A549 (cell line): ENCODE measurements at regions not wholly inside any gene's neighbourhood (a gene's known extent, or its start where the extent isn't known, plus 50 kb on each side); places are given as distances from the start of the nearest gene placed in this dataset.

Experiments
- ATAC-seq, 2 experiments: fragments of 200-7000 bp in 1 of 2; fragments of >200 bp in 1 of 2; cut with Nextera tagmentation in 1 of 2; cut with Tn5 transposase in 1 of 2; 3 replicates each; pipeline versions ENCODE4 v1.8.0 to v1.9.1; 2018 to 2020; ENCODE audit warnings: mild to moderate bottlenecking in 1 of 2, moderate library complexity in 1 of 2
- CTCF ChIA-PET: fragments of 300-600 bp; sonication (Branson Sonifier 250); formaldehyde crosslinking; extraction: SDS; loops from one replicate; lab custom pipeline; 2021; ENCODE audit warnings: antibody characterized with exemption, inconsistent platforms; lab: Yijun Ruan, JAX
- POLR2A ChIA-PET: fragments of 350-600 bp; formaldehyde crosslinking; extraction: SDS; loops from one replicate; lab custom pipeline; 2021; ENCODE audit warnings: antibody characterized with exemption, inconsistent platforms; lab: Yijun Ruan, JAX
- DNase-seq, 2 experiments: peaks; one replicate each; pipeline versions ENCODE4 v3.0.0 to v3.0.0-alpha.2; 2011 to 2016; ENCODE audit warnings: low read depth in 1 of 2, low spot score in 1 of 2
- FAIRE-seq: peaks from 2 replicates; lab custom pipeline; 2011; peaks lifted over from hg19 to GRCh38; lab: Jason Lieb, UNC
- H3K27ac ChIP-seq, 2 experiments: fragments of >200 bp; sonication (Bioruptor Twin); formaldehyde crosslinking; 3 replicates each; pipeline ENCODE4 v1.5.1; 2016 to 2017
- H3K4me1 ChIP-seq: fragments of >200 bp; sonication (Bioruptor Twin); formaldehyde crosslinking; 3 replicates; pipeline ENCODE4 v1.6.1; 2016
- H3K4me2 ChIP-seq: fragments of >200 bp; sonication (Bioruptor Twin); formaldehyde crosslinking; 3 replicates; pipeline ENCODE4 v1.6.1; 2016
- H3K4me3 ChIP-seq: fragments of >200 bp; sonication (Bioruptor Twin); formaldehyde crosslinking; 3 replicates; pipeline ENCODE4 v1.5.1; 2016
- H3K9me3 ChIP-seq: fragments of >200 bp; sonication (Bioruptor Twin); formaldehyde crosslinking; 3 replicates; pipeline ENCODE4 v1.6.1; 2016
- CEBPB ChIP-seq, 2 experiments: fragments of >200 bp in 1 of 2; sonication (Bioruptor Twin) in 1 of 2; formaldehyde crosslinking in 1 of 2; IDR thresholded peaks; 2 replicates each; pipeline ENCODE4 v1.6.1; 2012 to 2016
- CHD2 ChIP-seq: fragments of 150-350 bp; IDR thresholded peaks from 2 replicates; pipeline ENCODE4 v1.6.1; 2014; ENCODE audit warnings: low read length; ENCODE audit not compliant: partially characterized antibody
- CHD4 ChIP-seq: fragments of 200-600 bp; sonication (generic); IDR thresholded peaks from 2 replicates; pipeline ENCODE4 v1.6.1; 2016; ENCODE audit warnings: antibody characterized with exemption, mild to moderate bottlenecking, borderline replicate concordance
- EHMT2 ChIP-seq: fragments of 200-600 bp; sonication (generic); IDR thresholded peaks from 2 replicates; pipeline ENCODE4 v1.6.1; 2016; ENCODE audit warnings: antibody characterized with exemption, low read depth, mild to moderate bottlenecking, moderate library complexity
- ESRRA ChIP-seq: fragments of 150-350 bp; IDR thresholded peaks from 2 replicates; pipeline ENCODE4 v1.6.1; 2014; ENCODE audit warnings: mild to moderate bottlenecking, low read length, borderline replicate concordance
- FOSL2 ChIP-seq, 2 experiments: fragments of 450-650 bp in 1 of 2; fragments of >200 bp in 1 of 2; sonication (Bioruptor Twin) in 1 of 2; formaldehyde crosslinking; IDR thresholded peaks; 2 replicates each; pipeline versions ENCODE4 v1.5.0 to v1.6.1; 2016 to 2020; ENCODE audit warnings: mild to moderate bottlenecking in 1 of 2, moderate library complexity in 1 of 2
- HOXA7 ChIP-seq: fragments of 250-450 bp; sonication (Bioruptor Pico); IDR thresholded peaks from 2 replicates; pipeline ENCODE4 v1.5.0; 2020; ENCODE audit warnings: mild to moderate bottlenecking, moderate library complexity
- JUN ChIP-seq, 2 experiments: fragments of >200 bp; sonication (Bioruptor Twin); formaldehyde crosslinking; IDR thresholded peaks; 2 replicates in 1 of 2; 3 replicates in 1 of 2; pipeline ENCODE4 v1.6.1; 2016 to 2017
- JUNB ChIP-seq: fragments of >200 bp; sonication (Bioruptor Twin); formaldehyde crosslinking; IDR thresholded peaks from 2 replicates; pipeline ENCODE4 v1.6.1; 2016
- KDM1A ChIP-seq: fragments of 200-600 bp; sonication (generic); IDR thresholded peaks from 2 replicates; pipeline ENCODE4 v1.6.1; 2016; ENCODE audit warnings: low read depth, mild to moderate bottlenecking
- MYC ChIP-seq: IDR thresholded peaks from 2 replicates; pipeline ENCODE4 v1.6.1; 2012; ENCODE audit warnings: mild to moderate bottlenecking, inconsistent platforms, low read length, improper control_type of control experiment, borderline replicate concordance
- RAD21 ChIP-seq, 2 experiments: fragments of >200 bp in 1 of 2; sonication (Bioruptor Twin) in 1 of 2; formaldehyde crosslinking in 1 of 2; IDR thresholded peaks in 1 of 2; conservative IDR thresholded peaks in 1 of 2; 2 replicates in 1 of 2; 3 replicates in 1 of 2; pipeline ENCODE4 v1.6.1; 2012 to 2018; ENCODE audit warnings: inconsistent platforms in 1 of 2
- RARB ChIP-seq: fragments of 250-450 bp; sonication (Bioruptor Pico); IDR thresholded peaks from 2 replicates; pipeline ENCODE4 v1.8.0; 2021; ENCODE audit warnings: mild to moderate bottlenecking, moderate library complexity
- ZFP36 ChIP-seq: fragments of 450-650 bp; IDR thresholded peaks from 2 replicates; pipeline ENCODE4 v1.6.1; 2014; ENCODE audit warnings: borderline replicate concordance; ENCODE audit not compliant: partially characterized antibody
- ZNF302 ChIP-seq: fragments of 250-450 bp; sonication (Bioruptor Pico); IDR thresholded peaks from 2 replicates; pipeline ENCODE4 v1.9.0; 2021; ENCODE audit warnings: inconsistent platforms, mild to moderate bottlenecking, moderate library complexity
- whole genome bisulfite sequencing: methylation state at CpG from one replicate; pipeline ENCODE4 v1.1.6; 2017; ENCODE audit errors: missing lambda C conversion rate; 5-methylcytosine and 5-hydroxymethylcytosine counted together
- TF ChIP-seq, protein P1 (sequence below): fragments of 200-600 bp; sonication (generic); IDR thresholded peaks from 2 replicates; pipeline ENCODE4 v1.6.1; 2016; ENCODE audit warnings: antibody characterized with exemption, mild to moderate bottlenecking, moderate library complexity
- TF ChIP-seq, protein P2 (sequence below): fragments of >200 bp; sonication (Bioruptor Twin); formaldehyde crosslinking; IDR thresholded peaks from 2 replicates; pipeline ENCODE4 v1.6.1; 2016
- TF ChIP-seq, protein P3 (sequence below): fragments of >200 bp; sonication (Bioruptor Twin); formaldehyde crosslinking; IDR thresholded peaks from 3 replicates; pipeline ENCODE4 v1.6.1; 2016
- TF ChIP-seq, protein P4 (sequence below): IDR thresholded peaks from 2 replicates; pipeline ENCODE4 v1.6.1; 2012; ENCODE audit warnings: low read depth, borderline replicate concordance
- TF ChIP-seq, protein P5 (sequence below): IDR thresholded peaks from 2 replicates; pipeline ENCODE4 v1.6.1; 2012

DNA sequence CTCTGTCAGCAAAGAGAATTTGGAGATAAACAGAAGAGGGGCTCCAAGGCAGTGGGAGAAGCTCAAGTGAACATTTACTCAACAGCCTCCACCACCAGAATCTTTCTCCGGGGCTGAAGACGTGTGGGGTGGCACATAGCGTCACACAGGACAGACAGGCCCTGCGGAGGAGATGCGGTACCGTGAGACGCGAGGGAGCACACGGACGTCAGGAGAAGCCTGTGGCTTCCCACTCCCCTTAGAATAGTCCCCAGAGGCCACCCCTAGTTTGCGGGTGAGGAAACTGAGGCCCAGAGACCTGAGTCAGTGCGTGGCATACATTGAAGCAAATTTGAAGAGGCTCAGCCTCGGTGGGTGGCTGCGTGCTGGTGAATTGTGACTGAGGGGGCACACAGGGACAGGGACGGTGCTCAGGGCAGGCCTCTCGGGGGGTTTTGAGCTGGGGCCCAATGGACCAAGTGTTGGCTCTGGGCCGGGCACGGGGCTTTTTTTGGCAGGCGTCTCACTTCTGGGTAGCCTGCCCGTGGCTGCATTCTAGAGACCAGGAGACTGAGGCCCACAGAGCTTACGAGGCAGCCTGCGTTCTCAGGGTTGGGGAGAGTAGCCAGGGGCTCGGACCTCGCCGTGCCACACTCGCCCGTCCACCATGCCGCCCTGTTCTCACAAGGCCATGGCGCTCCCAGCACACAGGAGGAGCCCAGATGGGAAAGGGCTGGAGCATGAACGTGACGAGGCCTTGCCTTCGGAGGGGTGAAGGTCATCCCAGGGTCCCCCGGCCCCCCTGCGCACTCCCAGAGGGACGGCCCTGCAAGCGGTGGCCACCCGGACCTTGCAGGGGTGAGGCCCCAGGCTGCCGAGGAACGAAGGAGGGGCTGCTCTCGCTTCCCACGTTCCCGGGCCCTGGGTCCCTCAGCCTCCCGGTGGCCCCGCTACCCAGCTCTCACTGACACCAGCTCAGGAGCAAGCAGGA is 220.6 kb downstream of the C9orf50 start:
- no peak overlapping the region for H3K4me3 ChIP-seq
- DNase-seq = no peak
- H3K4me1 ChIP-seq = peaks cover 37% of the 10 kb centered on the region
- CTCF ChIA-PET = interaction anchor here (0.9 to 1.1 kb wide), 2 partner anchors 15 to 269 kb away, joined by 3 read pairs; no protein-coding TSS in a partner anchor
- FAIRE-seq = no peak
- no peaks in the 10 kb centered on the region; the same call in 2 of the 3 replicates for H3K9me3 ChIP-seq
- POLR2A ChIA-PET = no interaction called here
- WGBS = 88% methylated on average over 43 of the region's 44 CpGs
- H3K27ac ChIP-seq = peak overlapping the region; percentile 71 to 84
- TF ChIP-seq, protein P1, sequence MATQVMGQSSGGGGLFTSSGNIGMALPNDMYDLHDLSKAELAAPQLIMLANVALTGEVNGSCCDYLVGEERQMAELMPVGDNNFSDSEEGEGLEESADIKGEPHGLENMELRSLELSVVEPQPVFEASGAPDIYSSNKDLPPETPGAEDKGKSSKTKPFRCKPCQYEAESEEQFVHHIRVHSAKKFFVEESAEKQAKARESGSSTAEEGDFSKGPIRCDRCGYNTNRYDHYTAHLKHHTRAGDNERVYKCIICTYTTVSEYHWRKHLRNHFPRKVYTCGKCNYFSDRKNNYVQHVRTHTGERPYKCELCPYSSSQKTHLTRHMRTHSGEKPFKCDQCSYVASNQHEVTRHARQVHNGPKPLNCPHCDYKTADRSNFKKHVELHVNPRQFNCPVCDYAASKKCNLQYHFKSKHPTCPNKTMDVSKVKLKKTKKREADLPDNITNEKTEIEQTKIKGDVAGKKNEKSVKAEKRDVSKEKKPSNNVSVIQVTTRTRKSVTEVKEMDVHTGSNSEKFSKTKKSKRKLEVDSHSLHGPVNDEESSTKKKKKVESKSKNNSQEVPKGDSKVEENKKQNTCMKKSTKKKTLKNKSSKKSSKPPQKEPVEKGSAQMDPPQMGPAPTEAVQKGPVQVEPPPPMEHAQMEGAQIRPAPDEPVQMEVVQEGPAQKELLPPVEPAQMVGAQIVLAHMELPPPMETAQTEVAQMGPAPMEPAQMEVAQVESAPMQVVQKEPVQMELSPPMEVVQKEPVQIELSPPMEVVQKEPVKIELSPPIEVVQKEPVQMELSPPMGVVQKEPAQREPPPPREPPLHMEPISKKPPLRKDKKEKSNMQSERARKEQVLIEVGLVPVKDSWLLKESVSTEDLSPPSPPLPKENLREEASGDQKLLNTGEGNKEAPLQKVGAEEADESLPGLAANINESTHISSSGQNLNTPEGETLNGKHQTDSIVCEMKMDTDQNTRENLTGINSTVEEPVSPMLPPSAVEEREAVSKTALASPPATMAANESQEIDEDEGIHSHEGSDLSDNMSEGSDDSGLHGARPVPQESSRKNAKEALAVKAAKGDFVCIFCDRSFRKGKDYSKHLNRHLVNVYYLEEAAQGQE = no peak
- no peak for TF ChIP-seq JUN (IDR thresholded peaks at IDR 0.05)
- no peak for TF ChIP-seq EHMT2
- no peak for TF ChIP-seq HOXA7 (CRISPR knock-in tag)
- TF ChIP-seq RARB (CRISPR knock-in tag) = no peak
- no peak for TF ChIP-seq ZFP36
- H3K4me2 ChIP-seq = no peak overlapping the region
- no peak; a peak in 1 of 6 replicates for ATAC-seq

DNA sequence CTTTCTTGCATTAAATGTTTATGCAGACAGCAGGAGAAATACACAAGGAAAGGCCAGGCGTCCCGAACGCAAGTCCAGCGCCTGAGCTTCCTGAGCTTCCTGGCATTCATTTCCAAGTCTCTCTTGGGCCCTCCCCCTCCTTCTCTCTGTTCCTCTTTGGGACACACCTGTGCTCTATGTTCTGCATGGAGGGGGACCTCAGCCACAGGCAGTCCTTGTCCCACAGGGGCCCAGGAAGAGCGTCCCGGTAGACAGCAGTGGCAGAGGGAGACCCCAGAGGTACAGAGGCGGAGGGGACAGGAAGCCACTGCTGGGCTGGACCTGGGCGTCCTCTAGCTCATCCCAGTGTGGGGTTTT is 221.3 kb downstream of the C9orf50 start:
- ChIA-PET CTCF (no interaction called here), POLR2A (no interaction called here)
- Histone ChIP-seq H3K4me3 (no peak overlapping the region), H3K4me1 (peaks cover 32% of the 10 kb centered on the region), H3K4me2 (no peak overlapping the region), H3K27ac (peak overlapping the region in 1 of 2 experiments; percentile 84; a peak in 3 of 6 replicates), H3K9me3 (no peaks in the 10 kb centered on the region; the same call in 2 of the 3 replicates)
- FAIRE-seq (no peak), DNase-seq (no peak), ATAC-seq (no peak)
- WGBS = 73% methylated on average over 8 of the region's 8 CpGs
- TF ChIP-seq CEBPB (IDR thresholded peaks at IDR 0.05) (no peak), FOSL2 (IDR thresholded peaks at IDR 0.05) (no peak), FOSL2 (CRISPR knock-in tag; IDR thresholded peaks at IDR 0.05) (no peak), ZNF302 (no peak), ESRRA (no peak), CHD2 (no peak), MYC (no peak), JUNB (no peak)
- TF ChIP-seq, protein P2, sequence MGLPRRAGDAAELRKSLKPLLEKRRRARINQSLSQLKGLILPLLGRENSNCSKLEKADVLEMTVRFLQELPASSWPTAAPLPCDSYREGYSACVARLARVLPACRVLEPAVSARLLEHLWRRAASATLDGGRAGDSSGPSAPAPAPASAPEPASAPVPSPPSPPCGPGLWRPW = no peak

DNA sequence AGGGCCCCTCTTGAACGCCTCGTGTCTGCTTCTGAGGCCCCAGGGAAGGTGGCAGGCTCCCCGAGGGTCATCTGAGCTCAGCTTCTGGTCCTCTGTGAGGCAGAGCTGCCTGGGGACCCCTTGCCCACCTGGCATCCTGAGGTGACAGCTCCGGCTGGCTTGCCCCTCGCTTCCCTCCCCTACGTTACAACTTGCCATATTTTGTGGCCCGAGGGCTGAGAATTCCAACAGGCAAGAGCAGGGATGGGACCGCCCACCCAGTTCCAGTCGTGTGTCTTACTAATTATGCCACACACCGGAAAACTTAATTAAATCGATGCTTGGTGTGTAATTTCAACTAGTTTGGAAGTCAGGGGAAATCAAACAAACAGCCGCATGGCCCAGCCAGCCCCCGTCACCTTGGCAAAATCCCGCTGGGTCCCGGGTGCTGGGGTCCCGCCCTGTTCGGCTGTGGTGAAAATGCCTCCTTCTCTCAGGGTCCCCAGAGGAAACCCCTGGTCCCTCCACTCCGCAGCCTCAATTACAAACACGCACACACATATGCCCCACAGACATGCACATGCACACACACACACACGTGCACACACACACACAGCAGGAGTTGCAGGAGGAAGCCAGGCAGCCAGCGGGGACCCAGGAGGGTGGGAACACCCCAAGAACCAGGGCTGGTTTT is 221.0 kb upstream of the IER5L start:
- H3K9me3 ChIP-seq = no peaks in the 10 kb centered on the region; the same call in 2 of the 3 replicates
- WGBS = 88% methylated on average over 21 of the region's 21 CpGs
- DNase-seq = no peak
- TF ChIP-seq, protein P3, sequence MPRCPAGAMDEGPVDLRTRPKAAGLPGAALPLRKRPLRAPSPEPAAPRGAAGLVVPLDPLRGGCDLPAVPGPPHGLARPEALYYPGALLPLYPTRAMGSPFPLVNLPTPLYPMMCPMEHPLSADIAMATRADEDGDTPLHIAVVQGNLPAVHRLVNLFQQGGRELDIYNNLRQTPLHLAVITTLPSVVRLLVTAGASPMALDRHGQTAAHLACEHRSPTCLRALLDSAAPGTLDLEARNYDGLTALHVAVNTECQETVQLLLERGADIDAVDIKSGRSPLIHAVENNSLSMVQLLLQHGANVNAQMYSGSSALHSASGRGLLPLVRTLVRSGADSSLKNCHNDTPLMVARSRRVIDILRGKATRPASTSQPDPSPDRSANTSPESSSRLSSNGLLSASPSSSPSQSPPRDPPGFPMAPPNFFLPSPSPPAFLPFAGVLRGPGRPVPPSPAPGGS = no peak
- no peak for TF ChIP-seq CHD4
- no peak for TF ChIP-seq CHD2
- TF ChIP-seq, protein P4, sequence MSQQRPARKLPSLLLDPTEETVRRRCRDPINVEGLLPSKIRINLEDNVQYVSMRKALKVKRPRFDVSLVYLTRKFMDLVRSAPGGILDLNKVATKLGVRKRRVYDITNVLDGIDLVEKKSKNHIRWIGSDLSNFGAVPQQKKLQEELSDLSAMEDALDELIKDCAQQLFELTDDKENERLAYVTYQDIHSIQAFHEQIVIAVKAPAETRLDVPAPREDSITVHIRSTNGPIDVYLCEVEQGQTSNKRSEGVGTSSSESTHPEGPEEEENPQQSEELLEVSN = no peak
- TF ChIP-seq, protein P5, sequence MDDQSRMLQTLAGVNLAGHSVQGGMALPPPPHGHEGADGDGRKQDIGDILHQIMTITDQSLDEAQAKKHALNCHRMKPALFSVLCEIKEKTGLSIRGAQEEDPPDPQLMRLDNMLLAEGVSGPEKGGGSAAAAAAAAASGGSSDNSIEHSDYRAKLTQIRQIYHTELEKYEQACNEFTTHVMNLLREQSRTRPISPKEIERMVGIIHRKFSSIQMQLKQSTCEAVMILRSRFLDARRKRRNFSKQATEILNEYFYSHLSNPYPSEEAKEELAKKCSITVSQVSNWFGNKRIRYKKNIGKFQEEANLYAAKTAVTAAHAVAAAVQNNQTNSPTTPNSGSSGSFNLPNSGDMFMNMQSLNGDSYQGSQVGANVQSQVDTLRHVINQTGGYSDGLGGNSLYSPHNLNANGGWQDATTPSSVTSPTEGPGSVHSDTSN = no peak
- TF ChIP-seq HOXA7 (CRISPR knock-in tag) = no peak
- no peak for TF ChIP-seq KDM1A
- TF ChIP-seq RAD21 (conservative IDR thresholded peaks at IDR 0.05 in 1 of 2, IDR thresholded peaks at IDR 0.05 in 1 of 2) = no peak
- POLR2A ChIA-PET = no interaction called here
- CTCF ChIA-PET = no interaction called here
- H3K27ac ChIP-seq = peak overlapping the region in 1 of 2 experiments; percentile 84; a peak in 3 of 6 replicates
- H3K4me2 ChIP-seq = no peak overlapping the region
- H3K4me1 ChIP-seq = peaks cover 28% of the 10 kb centered on the region
- no peak for ATAC-seq
- FAIRE-seq = no peak
- H3K4me3 ChIP-seq = no peak overlapping the region
